ENCODE measurements at regions not wholly inside any gene's neighbourhood (a gene's known extent, or its start where the extent isn't known, plus 50 kb on each side); places are given as distances from the start of the nearest gene placed in this dataset.
"Not testable (repeated sequence)": the region's sequence is repeated elsewhere in the genome, so short reads cannot be mapped to it uniquely, and the experiment has no call there.

- no peak for DNase-seq (ENCODE audit: extremely low read depth, low read depth)
Measured at GRCh38 chr12:38157933-38158401, 158.6 kb upstream of the ALG10B start.

- no peak for DNase-seq (ENCODE audit: extremely low read depth, low read depth)
Measured at GRCh38 chr12:38158428-38159091, 158.0 kb upstream of the ALG10B start.

DNA sequence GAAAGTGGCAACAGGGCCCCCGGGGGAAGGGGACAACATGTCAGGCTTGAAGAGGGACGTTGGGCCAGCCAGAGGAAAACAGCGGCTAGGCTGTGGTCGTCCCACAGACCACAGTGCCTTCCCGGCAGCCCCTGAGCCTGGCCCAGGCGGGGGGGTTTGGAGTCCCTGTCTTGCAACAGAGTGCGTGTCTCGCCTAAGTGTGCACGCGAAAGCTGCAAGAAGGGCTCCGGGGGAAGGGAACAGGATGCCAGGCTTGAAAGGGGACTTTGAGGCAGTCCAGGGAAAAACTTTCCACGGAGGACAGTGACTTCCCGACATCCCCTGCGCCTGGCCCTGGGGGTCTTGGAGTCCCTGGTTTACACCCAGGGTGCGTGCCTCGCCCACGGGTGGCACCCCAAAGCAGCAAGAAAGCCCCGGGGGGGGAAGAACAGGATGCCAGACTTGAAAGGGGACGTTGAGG lies 157.5 kb upstream of the ALG10B start:
- no peak for DNase-seq (ENCODE audit: extremely low read depth, low read depth)

- no peak for DNase-seq (ENCODE audit: extremely low read depth, low read depth)
Measured at GRCh38 chr12:38159591-38160317, 156.8 kb upstream of the ALG10B start.

- DNase-seq (ENCODE audit: extremely low read depth, low read depth), result no peak
Measured at GRCh38 chr12:38160318-38161122, 156.1 kb upstream of the ALG10B start.

- DNase-seq (ENCODE audit: extremely low read depth, low read depth), result no peak
Measured at GRCh38 chr12:38161123-38162000, 155.2 kb upstream of the ALG10B start.

GRCh38 chr12:38162013-38162412 lies 154.6 kb upstream of the ALG10B start:
- no peak for DNase-seq (ENCODE audit: extremely low read depth, low read depth)

DNA sequence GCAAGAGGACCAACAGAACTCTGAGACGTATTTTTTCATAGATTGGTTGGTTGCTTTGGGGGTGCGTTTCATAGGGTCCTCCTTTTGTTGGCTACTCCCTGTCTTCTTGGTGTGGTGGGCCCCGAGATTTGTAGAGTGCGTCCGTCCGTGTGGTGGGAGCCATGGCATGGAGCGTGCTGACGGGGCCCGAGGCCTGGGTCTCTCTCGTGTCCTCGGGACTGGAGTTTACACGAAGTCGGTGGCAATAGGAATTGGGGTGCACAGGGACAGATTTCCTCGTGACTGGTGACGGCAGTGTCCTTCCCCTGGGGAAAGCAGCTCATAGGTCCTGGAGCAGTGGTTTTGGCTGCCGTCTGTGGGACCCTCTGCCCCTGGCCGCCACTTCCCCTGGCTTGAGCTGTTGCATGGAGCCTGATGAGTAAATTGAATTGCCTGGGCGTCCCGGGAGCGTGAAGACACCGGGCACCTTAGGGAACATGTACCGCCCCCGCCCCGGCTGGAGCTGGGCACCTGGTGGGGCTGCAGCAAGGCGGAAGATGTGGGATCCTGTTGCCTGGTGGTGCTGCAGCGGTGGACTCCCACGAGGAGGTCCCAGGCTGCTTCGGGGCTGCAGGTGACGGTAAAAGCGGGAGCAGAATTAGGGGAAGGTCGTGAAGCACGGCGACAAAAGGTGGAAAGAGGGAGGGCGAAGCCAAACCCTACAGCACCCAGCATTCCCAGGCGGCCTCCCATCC lies 153.7 kb upstream of the ALG10B start:
- no peak for DNase-seq (ENCODE audit: extremely low read depth, low read depth)

GRCh38 chr12:38163442-38163801 lies 153.2 kb upstream of the ALG10B start:
- no peak for DNase-seq (ENCODE audit: extremely low read depth, low read depth)

DNA sequence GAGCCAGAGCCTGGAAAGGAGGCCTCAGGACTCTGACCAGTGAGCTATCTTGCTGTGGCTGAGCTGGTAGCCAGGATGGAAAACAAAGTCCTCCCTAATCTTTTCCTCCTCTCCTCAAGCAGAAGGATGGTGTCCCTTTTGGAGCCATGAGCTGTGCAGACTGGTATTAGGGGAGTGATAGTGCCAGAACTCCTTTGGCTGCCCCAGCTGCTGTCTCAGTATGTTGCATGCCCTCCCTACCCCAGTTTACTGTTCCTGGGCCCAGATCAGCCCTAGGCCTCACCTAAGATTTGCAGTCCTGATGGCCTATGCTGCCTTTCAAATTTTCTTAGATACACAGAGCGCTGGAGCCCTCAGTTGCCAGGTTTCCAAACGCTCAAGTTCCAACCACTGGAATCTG lies 150.3 kb upstream of the ALG10B start:
- no peak for DNase-seq (ENCODE audit: extremely low read depth, low read depth)

- no peak for DNase-seq (ENCODE audit: extremely low read depth, low read depth)
Measured at GRCh38 chr12:38175538-38175937, 141.0 kb upstream of the ALG10B start.

DNA sequence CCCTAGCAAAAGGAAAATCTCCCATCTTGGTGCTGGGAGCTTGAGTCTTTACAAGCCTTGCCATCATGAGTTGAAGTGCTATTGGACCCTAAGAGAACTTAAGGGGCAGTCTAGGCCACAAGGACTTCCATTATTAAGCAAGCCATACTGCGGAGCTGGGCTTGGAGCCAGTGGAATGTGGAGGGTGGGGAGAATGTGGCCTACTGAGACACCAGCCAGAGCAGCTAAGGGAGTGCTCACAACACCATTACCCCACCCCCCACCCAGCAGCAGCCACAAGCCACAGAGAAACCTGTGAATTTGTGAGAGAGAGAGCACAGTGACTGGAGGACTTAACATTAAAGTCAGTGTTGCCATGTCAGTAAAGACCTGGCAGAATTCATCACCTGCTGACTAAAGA lies 133.0 kb upstream of the ALG10B start:
- DNase-seq (ENCODE audit: extremely low read depth, low read depth), result not testable (repeated sequence)

DNA sequence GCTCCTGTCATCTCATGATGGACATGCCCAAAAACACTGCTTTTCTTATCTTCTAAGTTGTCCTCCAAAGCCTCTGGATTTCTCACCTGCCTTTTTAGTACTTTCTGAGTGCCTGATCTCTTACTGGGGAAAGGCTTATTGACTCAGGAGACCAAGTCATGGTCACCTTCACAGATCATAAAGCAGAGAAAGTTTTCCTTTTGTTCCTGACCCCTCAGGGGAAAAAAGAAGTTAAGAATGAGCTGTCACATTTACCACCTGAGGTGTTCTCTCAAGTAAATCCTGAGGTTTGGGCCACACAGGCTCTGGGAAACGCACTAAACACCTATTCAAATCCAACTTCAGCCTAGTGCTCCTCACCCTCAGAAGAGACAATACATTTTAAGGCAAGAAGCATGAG lies 119.3 kb upstream of the ALG10B start:
- DNase-seq (ENCODE audit: extremely low read depth, low read depth), result not testable (repeated sequence)

- no peak for DNase-seq (ENCODE audit: extremely low read depth, low read depth)
Measured at GRCh38 chr12:38201461-38202276, 114.9 kb upstream of the ALG10B start.

DNA sequence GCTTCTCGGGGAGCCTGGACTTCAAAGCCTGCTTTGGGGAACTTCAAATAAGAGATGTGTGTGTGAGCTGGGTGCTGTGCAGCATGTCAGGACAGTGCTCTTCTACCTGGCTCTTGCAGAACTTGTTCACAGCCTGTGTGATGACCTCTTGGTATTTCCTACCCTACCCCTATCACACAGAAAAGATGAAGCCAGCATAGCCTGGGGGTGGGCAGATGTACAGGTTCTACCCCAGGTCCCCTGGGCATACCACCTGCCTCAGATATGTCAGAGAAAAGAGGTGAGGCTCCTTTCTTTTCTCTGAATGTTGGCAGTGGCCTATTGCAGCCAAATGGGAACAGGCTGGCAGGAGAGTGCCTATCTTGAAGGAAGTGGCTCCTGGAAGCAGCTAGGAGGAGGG lies 111.7 kb upstream of the ALG10B start:
- no peak for DNase-seq (ENCODE audit: extremely low read depth, low read depth)

- no peak for DNase-seq (ENCODE audit: extremely low read depth, low read depth)
Measured at GRCh38 chr12:38222011-38222410, 94.6 kb upstream of the ALG10B start.

DNA sequence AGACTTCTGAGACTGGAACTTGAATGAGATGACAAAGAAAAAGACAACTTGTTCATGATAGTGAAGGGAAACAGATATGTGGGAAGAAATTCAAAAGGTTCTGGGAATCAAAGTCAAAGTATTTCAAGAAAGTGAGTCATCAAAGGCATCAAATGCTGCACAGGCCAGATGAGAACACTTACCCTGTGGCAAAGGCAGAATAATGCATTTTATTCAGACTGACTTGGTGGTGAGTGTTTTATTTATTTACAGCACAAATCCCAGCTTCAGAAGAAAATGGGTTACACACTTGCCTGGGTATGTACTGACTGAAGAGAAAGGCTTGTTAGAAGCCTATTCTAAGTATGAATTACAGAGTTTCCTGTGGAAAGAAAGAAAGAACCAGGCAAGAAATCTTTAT lies 78.2 kb upstream of the ALG10B start:
- DNase-seq (ENCODE audit: extremely low read depth, low read depth), result not testable (repeated sequence)

DNA sequence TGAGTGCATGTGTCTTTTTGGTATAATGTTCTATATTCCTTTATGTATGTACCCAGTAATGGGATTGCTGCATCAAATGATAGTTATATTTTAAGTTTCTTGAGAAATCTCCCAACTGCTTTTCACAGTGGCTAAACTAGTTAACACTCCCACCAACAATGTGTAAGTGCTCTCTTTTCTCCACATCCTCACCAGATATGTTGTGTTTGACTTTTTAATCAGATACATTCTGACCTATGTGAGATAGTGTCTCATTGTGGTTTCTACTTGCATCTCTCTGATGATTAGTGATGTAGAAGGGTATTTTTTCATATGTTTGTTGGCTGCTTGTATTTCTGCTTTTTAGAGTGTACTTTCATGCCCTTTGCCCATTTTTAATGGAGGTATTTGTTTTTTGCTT lies 62.8 kb upstream of the ALG10B start:
- no peak for DNase-seq (ENCODE audit: extremely low read depth, low read depth)

- no peak for DNase-seq (ENCODE audit: extremely low read depth, low read depth)
Measured at GRCh38 chr12:38258411-38258810, 58.2 kb upstream of the ALG10B start.
